C4-2B (cell line): ENCODE measurements at regions not wholly inside any gene's neighbourhood (a gene's known extent, or its start where the extent isn't known, plus 50 kb on each side); places are given as distances from the start of the nearest gene placed in this dataset.

ENCODE experiments used
- H3K27ac ChIP-seq: fragments of 450-650 bp; 2 replicates; pipeline ENCODE4 v1.5.1; 2017
- ZFX ChIP-seq: fragments of 450-650 bp; IDR thresholded peaks from 2 replicates; pipeline ENCODE4 v1.6.1; 2017
- TF ChIP-seq, protein P1 (sequence below): fragments of 450-650 bp; conservative IDR thresholded peaks from 2 replicates; pipeline ENCODE4 v1.5.1; 2017; ENCODE audit warnings: mild to moderate bottlenecking

DNA sequence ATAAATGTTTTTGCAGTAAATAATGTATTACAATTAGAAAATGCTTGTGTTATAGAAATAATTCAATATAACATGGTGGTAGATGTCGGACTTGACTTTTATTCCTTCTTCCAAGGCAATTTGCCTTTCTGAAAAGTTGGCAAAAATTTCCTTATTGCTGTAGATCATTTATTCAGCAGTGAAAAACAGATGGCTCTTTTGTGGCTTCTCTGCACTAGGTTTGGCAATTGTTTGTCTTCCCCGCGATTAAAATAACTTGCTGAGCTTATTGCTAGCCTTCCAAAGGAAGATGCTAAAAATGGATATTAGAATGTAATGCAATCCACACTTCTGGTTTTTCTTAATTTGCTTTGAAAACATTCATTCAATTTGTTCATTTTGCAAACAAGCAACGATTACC lies 1977.9 kb upstream of the ADGRL3 start:
- no peak for TF ChIP-seq ZFX
- TF ChIP-seq, protein P1, sequence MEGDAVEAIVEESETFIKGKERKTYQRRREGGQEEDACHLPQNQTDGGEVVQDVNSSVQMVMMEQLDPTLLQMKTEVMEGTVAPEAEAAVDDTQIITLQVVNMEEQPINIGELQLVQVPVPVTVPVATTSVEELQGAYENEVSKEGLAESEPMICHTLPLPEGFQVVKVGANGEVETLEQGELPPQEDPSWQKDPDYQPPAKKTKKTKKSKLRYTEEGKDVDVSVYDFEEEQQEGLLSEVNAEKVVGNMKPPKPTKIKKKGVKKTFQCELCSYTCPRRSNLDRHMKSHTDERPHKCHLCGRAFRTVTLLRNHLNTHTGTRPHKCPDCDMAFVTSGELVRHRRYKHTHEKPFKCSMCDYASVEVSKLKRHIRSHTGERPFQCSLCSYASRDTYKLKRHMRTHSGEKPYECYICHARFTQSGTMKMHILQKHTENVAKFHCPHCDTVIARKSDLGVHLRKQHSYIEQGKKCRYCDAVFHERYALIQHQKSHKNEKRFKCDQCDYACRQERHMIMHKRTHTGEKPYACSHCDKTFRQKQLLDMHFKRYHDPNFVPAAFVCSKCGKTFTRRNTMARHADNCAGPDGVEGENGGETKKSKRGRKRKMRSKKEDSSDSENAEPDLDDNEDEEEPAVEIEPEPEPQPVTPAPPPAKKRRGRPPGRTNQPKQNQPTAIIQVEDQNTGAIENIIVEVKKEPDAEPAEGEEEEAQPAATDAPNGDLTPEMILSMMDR: no peak

DNA sequence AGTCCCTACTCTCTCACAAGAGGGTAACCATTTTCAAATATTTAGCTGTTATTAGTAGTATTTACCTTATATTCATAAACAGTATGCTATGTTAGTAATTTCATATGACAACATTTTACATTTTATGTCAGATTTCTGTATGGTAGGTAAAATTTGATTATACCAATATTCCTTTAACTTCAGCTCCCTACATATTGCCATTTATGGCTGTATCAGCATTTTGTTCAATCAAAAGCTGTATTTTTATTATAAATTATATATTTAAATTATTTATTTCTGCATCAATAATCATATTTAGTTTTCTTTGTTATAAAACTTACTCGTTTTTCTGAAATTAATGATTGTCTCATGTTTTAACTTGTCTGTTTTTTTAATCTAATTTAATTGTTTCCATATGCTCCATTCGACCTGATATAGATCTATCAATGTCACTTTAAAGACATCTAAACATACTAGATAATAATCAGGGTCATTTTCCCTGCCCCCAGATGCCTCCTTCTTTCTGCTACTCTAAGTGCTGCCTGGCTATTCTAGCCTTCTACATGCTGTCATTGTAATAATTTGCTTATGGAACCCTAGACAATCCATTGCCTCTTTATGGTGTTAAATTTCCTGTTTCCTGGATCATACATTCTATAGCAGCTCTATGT lies 1976.7 kb upstream of the ADGRL3 start:
- no peak overlapping the region for H3K27ac ChIP-seq
- TF ChIP-seq ZFX: no peak
- TF ChIP-seq, protein P1: no peak

More for the DNA sequence above, 1977.9 kb upstream of the ADGRL3 start:
- H3K27ac ChIP-seq: no peak overlapping the region

DNA sequence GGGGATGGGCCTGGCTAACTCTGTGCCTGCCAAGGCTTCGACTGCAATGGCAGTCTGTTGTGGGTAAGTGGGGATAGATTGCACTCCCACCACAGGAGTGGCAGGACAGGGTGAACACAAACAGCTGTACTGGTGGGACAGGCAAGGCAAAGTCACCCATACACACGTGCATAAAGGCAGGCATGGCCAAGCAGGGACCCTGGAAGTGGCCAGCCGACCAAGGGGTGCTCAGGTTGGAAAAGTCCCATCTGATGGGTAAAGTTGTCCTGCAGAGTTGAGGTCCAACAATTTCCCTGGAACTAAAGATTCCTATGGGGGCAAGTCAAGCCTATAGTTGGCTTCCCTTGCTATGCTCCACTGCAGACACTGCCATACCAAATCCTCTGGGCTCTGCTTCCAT lies 1961.9 kb upstream of the ADGRL3 start:
- H3K27ac ChIP-seq: no peak overlapping the region
- TF ChIP-seq, protein P1: no peak
- TF ChIP-seq ZFX: no peak

DNA sequence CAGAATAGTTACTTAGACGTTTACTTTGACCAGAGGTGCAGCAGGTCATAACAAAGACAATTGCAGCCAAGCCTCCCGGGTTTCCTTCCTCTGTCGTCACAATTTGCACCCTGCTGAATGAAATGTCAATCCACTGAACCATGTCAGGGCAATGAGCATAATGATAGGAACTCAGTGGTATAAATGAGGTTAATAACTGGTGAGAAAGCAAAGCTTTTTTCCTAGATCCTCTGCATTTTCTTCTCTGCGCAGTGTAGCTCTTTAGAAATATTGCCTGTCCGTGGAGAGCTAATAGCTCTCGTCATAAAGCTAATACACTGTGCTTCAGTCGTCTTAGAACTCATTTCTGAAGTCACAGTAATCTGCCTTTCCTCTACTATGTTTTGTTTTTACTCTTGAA lies 1960.1 kb upstream of the ADGRL3 start:
- TF ChIP-seq, protein P1: no peak
- no peak for TF ChIP-seq ZFX
- H3K27ac ChIP-seq: no peak overlapping the region

DNA sequence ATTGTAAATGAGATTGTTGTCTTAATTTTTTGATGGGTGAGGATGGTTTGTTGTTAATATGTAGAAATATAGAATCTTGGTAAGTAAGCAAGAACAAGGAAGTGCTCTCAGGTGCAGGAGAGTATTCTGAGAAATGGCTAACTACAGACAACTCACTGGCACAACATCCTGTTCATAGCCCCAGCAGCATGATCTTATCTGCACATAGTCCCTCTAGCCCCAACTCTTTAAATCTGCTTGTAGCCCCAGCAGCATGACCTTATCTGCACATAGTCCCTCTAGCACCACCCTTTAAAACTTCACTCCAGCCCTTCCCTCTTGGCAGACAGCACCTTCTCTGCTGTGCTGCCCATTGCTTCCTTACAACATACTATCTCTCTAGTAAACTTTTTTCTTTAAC lies 1957.1 kb upstream of the ADGRL3 start:
- H3K27ac ChIP-seq: no peak overlapping the region
- no peak for TF ChIP-seq ZFX
- TF ChIP-seq, protein P1: no peak

DNA sequence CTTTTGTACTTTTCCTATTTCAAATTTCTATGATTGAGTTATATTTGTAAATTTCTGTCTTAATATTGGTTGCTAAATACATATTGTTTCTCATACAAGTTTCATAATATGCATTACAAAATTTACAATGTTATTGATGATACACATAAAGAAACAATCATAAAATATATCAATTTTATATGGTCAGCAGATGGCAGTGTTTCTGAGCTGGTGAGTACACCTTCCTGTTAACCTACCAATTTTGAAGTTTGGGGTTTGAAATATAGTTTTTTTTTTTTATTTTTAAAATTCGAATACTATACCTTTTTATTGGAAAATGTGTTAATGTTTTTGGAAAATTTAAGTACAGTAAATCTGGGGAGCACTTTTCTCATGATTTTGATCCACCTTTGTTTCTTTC lies 1953.1 kb upstream of the ADGRL3 start:
- TF ChIP-seq, protein P1: peak; percentile 63
- TF ChIP-seq ZFX: no peak
- H3K27ac ChIP-seq: no peak overlapping the region

DNA sequence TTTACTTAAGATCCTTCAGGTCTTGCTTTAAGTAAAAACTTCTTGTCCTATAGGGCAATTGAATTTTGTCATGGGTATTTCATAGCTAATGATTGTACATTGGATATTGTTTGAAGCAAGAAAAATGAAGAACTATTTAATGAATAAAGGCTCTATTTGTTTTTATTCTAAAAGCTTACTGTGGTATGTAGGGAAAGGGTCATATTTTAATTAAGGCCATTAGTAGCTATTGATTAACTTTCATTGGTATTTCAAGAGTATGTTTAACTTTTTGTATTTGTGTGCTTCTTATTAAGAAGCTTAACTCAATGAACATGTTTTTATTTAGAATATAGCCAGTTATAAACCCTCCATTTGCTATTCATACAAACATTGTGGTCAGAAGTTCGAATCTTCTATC lies 1951.8 kb upstream of the ADGRL3 start:
- no peak for TF ChIP-seq ZFX
- TF ChIP-seq, protein P1: no peak
- H3K27ac ChIP-seq: no peak overlapping the region
